Nephron (organoid): ENCODE measurements at regions not wholly inside any gene's neighbourhood (a gene's known extent, or its start where the extent isn't known, plus 50 kb on each side); places are given as distances from the start of the nearest gene placed in this dataset.

Experiments
- H3K27ac Mint-ChIP-seq, 3 experiments: 2 replicates each; pipeline ENCODE4 v1.8.0; 2020; ENCODE audit warnings: mixed read lengths in 3 of 3, mild to moderate bottlenecking in 2 of 3, moderate library complexity in 1 of 3
- H3K27me3 Mint-ChIP-seq: 2 replicates; pipeline ENCODE4 v1.8.0; 2021; ENCODE audit warnings: low read depth, mild to moderate bottlenecking, moderate library complexity, mixed read lengths
- H3K36me3 Mint-ChIP-seq: 2 replicates; pipeline ENCODE4 v1.8.0; 2020; ENCODE audit warnings: low read depth, mixed read lengths
- H3K4me1 Mint-ChIP-seq: 2 replicates; pipeline ENCODE4 v1.8.0; 2020; ENCODE audit warnings: mixed read lengths
- H3K4me3 Mint-ChIP-seq, 3 experiments: 2 replicates each; pipeline ENCODE4 v1.8.0; 2020; ENCODE audit warnings: mild to moderate bottlenecking in 3 of 3, mixed read lengths in 3 of 3, moderate library complexity in 2 of 3
- H3K9me3 Mint-ChIP-seq: 2 replicates; pipeline ENCODE4 v1.8.0; 2020; ENCODE audit warnings: mixed read lengths
- TF ChIP-seq, protein P1 (sequence below), 3 experiments: fragments of 200-600 bp; sonication (generic); IDR thresholded peaks; one replicate each; pipeline ENCODE4 v1.5.0; 2021; ENCODE audit warnings: antibody characterized with exemption in 3 of 3; ENCODE audit not compliant: unreplicated experiment in 3 of 3

- Mint-ChIP-seq H3K4me3 (no peak overlapping the region), H3K27ac (no peak overlapping the region), H3K9me3 (no peaks in the 10 kb centered on the region), H3K4me1 (no peaks in the 10 kb centered on the region), H3K36me3 (no peaks in the 10 kb centered on the region), H3K27me3 (peaks cover 37% of the 10 kb centered on the region)
- TF ChIP-seq, protein P1, sequence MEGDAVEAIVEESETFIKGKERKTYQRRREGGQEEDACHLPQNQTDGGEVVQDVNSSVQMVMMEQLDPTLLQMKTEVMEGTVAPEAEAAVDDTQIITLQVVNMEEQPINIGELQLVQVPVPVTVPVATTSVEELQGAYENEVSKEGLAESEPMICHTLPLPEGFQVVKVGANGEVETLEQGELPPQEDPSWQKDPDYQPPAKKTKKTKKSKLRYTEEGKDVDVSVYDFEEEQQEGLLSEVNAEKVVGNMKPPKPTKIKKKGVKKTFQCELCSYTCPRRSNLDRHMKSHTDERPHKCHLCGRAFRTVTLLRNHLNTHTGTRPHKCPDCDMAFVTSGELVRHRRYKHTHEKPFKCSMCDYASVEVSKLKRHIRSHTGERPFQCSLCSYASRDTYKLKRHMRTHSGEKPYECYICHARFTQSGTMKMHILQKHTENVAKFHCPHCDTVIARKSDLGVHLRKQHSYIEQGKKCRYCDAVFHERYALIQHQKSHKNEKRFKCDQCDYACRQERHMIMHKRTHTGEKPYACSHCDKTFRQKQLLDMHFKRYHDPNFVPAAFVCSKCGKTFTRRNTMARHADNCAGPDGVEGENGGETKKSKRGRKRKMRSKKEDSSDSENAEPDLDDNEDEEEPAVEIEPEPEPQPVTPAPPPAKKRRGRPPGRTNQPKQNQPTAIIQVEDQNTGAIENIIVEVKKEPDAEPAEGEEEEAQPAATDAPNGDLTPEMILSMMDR (IDR thresholded peaks at IDR 0.05; ENCODE audit: unreplicated experiment in 3 of 3), result no peak
Observed at GRCh38 chr2:41830600-41830999, 217.2 kb upstream of the PKDCC start.

DNA sequence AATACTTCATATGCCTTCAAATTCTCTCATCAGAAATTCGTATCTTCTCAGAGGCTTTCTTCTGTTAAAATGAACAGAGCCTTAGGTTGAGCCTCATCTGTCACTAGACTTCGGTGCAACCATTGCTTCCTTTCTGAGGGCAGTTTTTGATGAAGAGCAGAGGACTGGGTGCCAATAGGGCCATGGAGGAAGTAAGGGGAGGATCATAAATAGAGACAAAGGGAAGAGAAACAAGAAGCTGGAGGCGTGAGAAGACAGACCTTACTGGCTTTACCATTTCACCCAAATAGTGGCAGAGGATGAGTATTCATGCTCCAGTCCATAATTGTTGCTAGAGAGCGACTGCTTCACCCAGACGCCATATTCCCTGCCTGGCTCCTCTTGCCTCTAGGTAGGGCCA lies 215.6 kb upstream of the PKDCC start:
- Mint-ChIP-seq H3K27ac (no peak overlapping the region), H3K9me3 (no peaks in the 10 kb centered on the region), H3K4me3 (no peak overlapping the region), H3K4me1 (no peaks in the 10 kb centered on the region), H3K27me3 (peaks cover 38% of the 10 kb centered on the region), H3K36me3 (no peaks in the 10 kb centered on the region)
- TF ChIP-seq, protein P1 (IDR thresholded peaks at IDR 0.05; ENCODE audit: unreplicated experiment in 3 of 3), result no peak

DNA sequence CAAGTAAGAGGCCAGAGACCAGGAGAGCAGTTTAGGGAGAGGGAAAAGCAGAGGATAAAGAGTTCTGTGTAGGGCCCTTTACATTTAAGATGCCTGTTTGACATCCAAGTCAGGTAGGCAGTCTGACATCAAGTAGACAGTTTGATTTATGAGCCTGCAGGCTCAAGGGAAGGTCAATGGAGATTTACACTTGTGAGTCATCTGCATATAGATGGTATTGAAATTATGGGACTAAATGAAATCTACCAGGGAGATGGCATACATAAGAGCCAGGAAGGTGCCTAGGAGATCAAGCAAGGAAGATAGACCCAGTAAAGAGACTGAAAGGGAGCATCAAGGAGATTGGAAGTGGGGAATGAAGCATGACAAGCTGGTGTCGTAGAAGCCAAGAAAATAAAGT lies 212.4 kb upstream of the PKDCC start:
- Mint-ChIP-seq H3K27ac (no peak overlapping the region), H3K27me3 (peaks cover 41% of the 10 kb centered on the region), H3K4me1 (no peaks in the 10 kb centered on the region), H3K36me3 (no peaks in the 10 kb centered on the region), H3K9me3 (no peaks in the 10 kb centered on the region), H3K4me3 (no peak overlapping the region)
- TF ChIP-seq, protein P1 (IDR thresholded peaks at IDR 0.05; ENCODE audit: unreplicated experiment in 3 of 3), result no peak

GRCh38 chr2:41836948-41837347 lies 210.9 kb upstream of the PKDCC start:
- H3K4me1 Mint-ChIP-seq, result peaks cover 4% of the 10 kb centered on the region
- H3K4me3 Mint-ChIP-seq, result no peak overlapping the region
- peaks cover 42% of the 10 kb centered on the region for H3K27me3 Mint-ChIP-seq
- H3K36me3 Mint-ChIP-seq, result no peaks in the 10 kb centered on the region
- TF ChIP-seq, protein P1 (IDR thresholded peaks at IDR 0.05; ENCODE audit: unreplicated experiment in 3 of 3), result no peak
- no peaks in the 10 kb centered on the region for H3K9me3 Mint-ChIP-seq
- H3K27ac Mint-ChIP-seq, result no peak overlapping the region

DNA sequence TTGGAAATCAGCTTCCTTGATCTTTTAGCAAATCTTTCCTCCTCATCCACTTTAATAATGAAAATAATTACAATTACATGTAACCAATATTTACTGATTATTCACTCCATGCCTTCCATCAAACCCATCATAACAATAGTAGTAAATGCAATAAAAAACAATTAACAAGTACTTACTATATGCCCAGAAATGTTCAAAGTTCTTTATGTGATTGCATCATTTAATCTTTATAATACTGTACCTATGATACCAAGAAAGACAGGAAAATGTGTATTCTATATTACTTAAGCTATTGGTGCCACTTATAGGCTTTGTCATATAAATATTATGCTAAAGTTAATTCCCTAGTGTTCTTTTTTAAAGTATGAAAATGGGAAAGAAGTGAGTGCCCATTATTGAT lies 210.2 kb upstream of the PKDCC start:
- peaks cover 4% of the 10 kb centered on the region for H3K4me1 Mint-ChIP-seq
- no peak overlapping the region for H3K27ac Mint-ChIP-seq
- H3K27me3 Mint-ChIP-seq, result peaks cover 35% of the 10 kb centered on the region
- no peaks in the 10 kb centered on the region for H3K9me3 Mint-ChIP-seq
- no peak overlapping the region for H3K4me3 Mint-ChIP-seq
- TF ChIP-seq, protein P1 (IDR thresholded peaks at IDR 0.05; ENCODE audit: unreplicated experiment in 3 of 3), result no peak
- no peaks in the 10 kb centered on the region for H3K36me3 Mint-ChIP-seq

- TF ChIP-seq, protein P1 (IDR thresholded peaks at IDR 0.05; ENCODE audit: unreplicated experiment in 3 of 3), result peak; percentile 99 to 100 (median 99)
- Mint-ChIP-seq H3K9me3 (no peaks in the 10 kb centered on the region), H3K27me3 (peaks cover 53% of the 10 kb centered on the region), H3K4me1 (peaks cover 4% of the 10 kb centered on the region), H3K27ac (peak overlapping the region; percentile 72 to 91 (median 90)), H3K4me3 (peak overlapping the region; percentile 95 to 97 (median 96)), H3K36me3 (no peaks in the 10 kb centered on the region)
Observed at GRCh38 chr2:41840702-41841551, 206.9 kb upstream of the PKDCC start.
